NCI-H526 treated with DMSO at 0.1 percent for 48 hours (cell line): ENCODE measurements at regions not wholly inside any gene's neighbourhood (a gene's known extent, or its start where the extent isn't known, plus 50 kb on each side); places are given as distances from the start of the nearest gene placed in this dataset.
"Not testable (repeated sequence)": the region's sequence is repeated elsewhere in the genome, so short reads cannot be mapped to it uniquely, and the experiment has no call there.

Source experiments
- DNase-seq: peaks from one replicate; lab custom pipeline; 2025; lab: John Stamatoyannopoulos, UW

GRCh38 chr7:12827920-12828319 lies 140.5 kb downstream of the ARL4A start:
- no peak for DNase-seq

- no peak for DNase-seq
Observed at GRCh38 chr7:12831024-12831423, 143.6 kb downstream of the ARL4A start.

DNA sequence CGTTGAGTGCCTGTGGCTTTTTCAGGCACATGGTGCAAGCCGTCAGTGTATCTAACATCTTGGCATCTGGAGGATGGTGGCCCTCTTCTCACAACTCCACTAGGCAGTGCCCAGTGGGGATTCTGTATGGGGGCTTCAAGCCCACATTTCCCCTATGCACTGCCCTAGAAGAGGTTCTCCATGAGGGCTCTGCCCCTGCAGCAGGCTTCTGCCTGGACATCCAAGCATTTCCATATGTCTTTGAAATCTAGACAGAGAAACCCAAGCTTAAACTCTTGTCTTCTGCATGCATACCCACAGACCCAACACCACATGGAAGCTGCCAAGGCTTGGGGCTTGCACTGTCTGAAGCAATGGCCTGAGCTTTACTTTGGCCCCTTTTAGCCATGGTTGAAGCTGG lies 146.4 kb downstream of the ARL4A start:
- DNase-seq: no peak

DNA sequence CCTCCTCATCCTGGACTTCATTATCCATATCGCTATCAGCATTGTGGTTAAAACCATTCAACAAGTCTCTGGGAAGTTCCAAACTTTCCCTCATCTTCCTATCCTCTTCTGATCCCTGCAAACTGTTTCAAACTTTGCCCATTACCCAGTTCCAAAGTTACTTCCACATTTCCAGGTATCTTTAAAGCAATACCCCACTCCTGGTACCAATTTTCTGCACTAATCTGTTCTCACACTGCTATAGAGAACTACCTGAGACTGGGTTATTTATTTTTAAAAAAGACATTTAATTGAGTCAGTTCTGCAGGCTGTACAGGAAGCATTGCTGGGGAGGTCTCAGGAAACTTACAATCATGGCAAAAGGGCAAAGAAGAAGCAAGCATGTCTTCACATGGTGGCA lies 147.3 kb downstream of the ARL4A start:
- DNase-seq: no peak

GRCh38 chr7:12839508-12840153 lies 152.2 kb downstream of the ARL4A start:
- no peak for DNase-seq

DNA sequence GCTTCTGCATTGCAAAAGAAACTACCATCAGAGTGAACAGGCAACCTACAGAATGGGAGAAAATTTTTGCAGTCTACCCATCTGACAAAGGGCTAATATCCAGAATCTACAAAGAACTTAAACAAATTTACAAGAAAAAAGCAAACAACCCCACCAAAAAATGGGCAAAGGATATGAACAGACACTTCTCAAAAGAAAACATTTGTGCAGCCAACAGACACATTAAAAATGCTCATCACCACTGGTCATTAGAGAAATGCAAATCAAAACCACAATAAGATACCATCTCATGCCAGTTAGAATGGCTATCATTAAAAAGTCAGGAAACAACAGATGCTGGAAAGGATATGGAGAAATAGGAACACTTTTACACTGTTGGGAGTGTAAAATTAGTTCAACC lies 157.3 kb downstream of the ARL4A start:
- not testable (repeated sequence) for DNase-seq

DNA sequence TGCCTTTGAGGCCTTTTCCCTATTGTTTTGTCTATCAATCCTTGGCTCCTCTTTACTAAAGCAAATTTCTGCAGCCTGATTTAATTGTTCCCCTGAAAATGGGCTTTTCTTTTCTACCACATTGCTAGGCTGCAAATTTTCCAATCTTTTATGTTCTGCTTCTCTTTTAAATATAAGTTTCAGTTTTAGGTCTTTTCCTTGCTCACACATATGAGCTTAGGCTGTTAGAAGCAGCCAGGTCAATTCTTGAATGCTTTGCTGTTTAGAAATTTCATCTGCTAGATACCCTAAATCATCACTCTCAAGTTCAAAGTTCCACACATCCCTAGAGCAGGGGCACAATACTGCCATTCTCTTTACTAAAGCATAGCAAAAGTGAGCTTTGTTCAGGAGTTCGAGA lies 159.6 kb downstream of the ARL4A start:
- no peak for DNase-seq

DNA sequence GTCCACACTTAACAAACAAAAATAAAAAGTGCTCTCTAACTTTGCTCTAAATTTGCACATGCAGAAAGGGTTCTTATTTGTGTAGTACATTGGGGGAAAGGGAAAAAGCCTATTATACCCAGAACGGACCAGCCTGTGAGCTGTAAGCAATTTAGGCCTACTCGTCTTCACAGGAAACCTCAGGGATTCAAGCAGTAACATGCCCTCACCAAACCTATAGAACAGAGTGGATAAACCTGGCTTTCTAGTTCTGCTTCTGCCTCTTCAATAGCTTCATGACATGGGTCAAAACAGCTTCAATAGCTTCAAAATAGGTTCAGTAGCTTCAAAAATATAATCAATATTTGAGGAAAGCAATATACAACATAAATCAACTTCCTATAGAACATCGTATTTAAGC lies 163.7 kb downstream of the ARL4A start:
- DNase-seq: no peak

GRCh38 chr7:12851841-12852240 lies 164.4 kb downstream of the ARL4A start:
- DNase-seq: no peak

GRCh38 chr7:12855036-12855435 lies 167.6 kb downstream of the ARL4A start:
- DNase-seq: no peak

- no peak for DNase-seq
Observed at GRCh38 chr7:12859761-12860160, 172.3 kb downstream of the ARL4A start.

GRCh38 chr7:12861070-12861469 lies 173.6 kb downstream of the ARL4A start:
- no peak for DNase-seq

DNA sequence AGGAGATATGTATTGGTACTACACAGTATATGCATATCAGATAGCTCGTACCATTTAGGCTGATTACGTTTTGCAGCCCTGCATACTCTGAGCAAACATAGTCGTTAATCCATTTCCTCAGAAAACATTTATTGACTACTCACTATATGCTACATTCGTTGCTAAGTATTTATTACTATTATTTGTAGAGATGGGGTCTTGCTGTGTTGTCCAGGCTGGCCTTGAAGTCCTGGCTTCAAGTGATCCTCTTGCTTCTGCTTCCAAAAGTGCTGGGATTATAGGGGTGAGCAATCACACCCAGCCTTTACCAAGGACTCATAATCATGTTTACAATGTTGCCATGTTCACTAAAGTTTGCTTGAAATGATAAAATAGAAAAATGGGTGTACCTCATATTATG lies 174.7 kb downstream of the ARL4A start:
- no peak for DNase-seq

GRCh38 chr7:12864470-12865046 lies 177.1 kb downstream of the ARL4A start:
- DNase-seq: no peak

- DNase-seq: no peak
Observed at GRCh38 chr7:12865593-12865992, 178.2 kb downstream of the ARL4A start.

DNA sequence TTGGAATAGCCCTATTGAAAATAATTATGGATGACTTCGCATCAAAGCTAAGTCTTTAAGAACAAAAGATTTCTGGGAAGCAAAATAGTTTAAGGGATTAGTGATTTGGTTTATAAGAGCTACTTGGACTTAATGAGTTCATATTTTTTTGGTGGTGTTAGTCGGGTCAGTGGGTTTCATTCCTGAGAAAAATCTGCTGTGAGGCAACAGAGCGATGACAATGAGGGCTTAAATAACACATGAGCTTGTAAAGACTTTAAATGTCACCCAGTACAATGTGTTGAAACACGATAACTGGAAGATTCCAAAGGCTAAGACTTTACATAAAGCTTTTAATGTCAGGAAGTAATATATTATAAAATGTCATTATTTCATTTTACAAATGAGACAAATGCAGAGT lies 178.8 kb downstream of the ARL4A start:
- DNase-seq: no peak

GRCh38 chr7:12868027-12868426 lies 180.6 kb downstream of the ARL4A start:
- no peak for DNase-seq

GRCh38 chr7:12870219-12870618 lies 182.8 kb downstream of the ARL4A start:
- no peak for DNase-seq

DNA sequence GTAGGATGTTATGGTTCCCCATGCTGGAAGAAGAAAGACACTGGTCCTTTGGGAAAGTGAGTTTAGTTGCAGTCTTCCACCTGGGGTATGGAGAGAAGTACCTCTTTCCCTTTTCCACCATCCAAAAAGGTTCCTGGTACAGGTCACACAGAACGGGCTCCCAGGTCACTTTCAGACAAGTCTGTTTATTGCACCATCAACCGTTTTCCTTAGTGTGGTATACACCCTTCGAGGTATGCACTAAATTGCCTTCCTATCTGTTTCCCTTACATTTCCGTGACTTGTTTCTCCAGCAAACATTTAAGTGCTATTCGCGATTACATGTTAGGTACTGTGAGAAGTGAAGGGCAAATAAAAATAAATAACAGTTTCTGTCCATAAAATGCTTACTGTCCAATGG lies 185.1 kb downstream of the ARL4A start:
- no peak for DNase-seq

- no peak for DNase-seq
Observed at GRCh38 chr7:12873571-12873970, 186.1 kb downstream of the ARL4A start.

DNA sequence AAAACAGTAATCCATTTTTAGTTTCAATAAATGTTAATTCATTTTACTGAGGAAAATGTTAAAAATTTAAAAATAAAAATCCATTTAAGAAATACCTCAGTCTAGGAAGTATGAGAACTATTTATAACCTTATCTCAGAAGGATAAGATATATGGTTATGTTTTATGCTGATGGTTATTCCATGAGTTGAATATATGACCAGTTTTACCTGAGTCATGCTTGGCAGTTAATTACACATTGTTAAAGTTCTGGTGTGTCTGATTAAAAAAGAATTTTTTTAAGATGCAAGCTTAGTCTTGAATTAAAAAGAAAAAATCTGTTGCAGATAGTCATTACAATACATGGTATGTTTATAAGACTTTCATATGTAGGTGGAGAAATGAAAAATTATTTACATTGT lies 191.7 kb downstream of the ARL4A start:
- DNase-seq: no peak

DNA sequence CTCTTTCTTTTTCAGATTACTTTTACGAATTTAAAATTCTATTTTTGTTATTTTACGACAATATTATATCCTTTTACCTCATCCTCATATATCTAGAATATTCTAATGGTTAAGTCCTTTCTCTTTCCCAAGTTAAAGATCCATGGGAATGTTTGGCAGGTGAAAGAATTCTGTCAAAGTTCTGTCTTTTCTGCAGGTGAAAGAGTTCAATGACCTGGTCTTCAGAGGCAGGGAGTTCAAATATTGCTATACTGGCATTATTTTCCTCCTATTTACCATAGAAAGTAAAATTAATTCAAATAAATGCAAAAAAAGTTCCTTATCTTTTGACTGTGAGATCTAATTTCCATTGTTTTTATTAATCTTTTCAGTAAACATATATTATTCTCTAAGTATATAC lies 194.3 kb downstream of the ARL4A start:
- DNase-seq: no peak

GRCh38 chr7:12882710-12883109 lies 195.3 kb downstream of the ARL4A start:
- DNase-seq: no peak

- no peak for DNase-seq
Observed at GRCh38 chr7:12884033-12884432, 196.6 kb downstream of the ARL4A start.
